ENCODE measurements at regions not wholly inside any gene's neighbourhood (a gene's known extent, or its start where the extent isn't known, plus 50 kb on each side); places are given as distances from the start of the nearest gene placed in this dataset.

- no peak for DNase-seq (ENCODE audit: low read depth, low spot score)
- H3K4me3 ChIP-seq (ENCODE audit: low read length), result no peak overlapping the region
Measured at GRCh38 chr1:18001725-18002124, 105.9 kb upstream of the IGSF21 start.

DNA sequence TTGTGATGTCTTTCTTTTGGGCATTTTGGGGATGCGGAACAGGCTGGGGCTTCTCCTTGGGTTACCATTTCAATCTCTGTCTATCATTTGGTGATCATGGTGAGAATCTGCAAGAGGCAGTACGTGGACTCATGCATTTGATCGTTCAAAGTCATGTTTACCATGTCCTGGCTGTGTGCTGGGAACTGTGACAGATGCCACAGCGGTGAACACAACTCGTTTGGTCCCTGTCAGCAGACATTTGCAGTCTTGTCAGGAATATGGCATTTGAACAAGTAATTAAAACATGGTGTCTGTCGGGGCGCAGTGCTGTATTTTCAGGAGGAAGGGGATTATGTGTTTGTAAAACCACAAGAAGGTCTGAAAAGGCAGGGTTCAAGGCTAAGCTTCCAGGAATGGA lies 103.3 kb upstream of the IGSF21 start:
- DNase-seq (ENCODE audit: low read depth, low spot score), result no peak
- H3K4me3 ChIP-seq (ENCODE audit: low read length), result no peak overlapping the region

- no peak overlapping the region for H3K4me3 ChIP-seq (ENCODE audit: low read length)
- no peak for DNase-seq (ENCODE audit: low read depth, low spot score)
Measured at GRCh38 chr1:18005238-18005637, 102.4 kb upstream of the IGSF21 start.

DNA sequence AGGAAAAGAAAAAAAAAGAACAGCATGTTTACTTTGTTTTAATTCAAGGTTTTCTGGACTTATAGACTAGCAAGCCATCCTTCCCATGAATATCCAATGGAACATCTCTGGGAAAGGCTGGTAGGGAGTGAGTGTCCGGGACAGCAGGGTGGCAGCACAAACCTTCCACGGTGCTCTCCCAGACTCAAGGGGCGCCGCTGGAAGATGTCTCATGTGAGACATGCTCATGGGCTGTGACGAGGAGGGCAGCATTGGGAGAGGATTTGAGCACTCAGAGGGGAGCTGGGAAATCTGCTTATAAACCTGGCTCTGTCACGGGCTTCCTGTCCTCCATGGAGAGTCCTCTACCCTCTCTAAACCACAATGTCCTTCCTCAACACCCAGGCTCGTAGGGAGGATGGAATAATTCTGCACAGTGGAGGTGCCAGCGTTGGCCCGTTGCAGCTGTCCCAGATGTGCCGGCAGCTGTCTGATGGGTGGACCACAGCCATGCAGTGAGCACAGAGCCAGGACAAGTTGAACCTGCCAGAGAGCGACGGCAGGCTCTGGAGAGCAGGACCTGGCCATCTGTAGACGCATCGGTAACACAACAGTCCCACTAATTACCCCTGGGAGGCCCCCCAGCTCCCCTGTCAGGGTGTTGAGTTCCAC lies 100.1 kb upstream of the IGSF21 start:
- no peak overlapping the region for H3K4me3 ChIP-seq (ENCODE audit: low read length)
- no peak for DNase-seq (ENCODE audit: low read depth, low spot score)

DNA sequence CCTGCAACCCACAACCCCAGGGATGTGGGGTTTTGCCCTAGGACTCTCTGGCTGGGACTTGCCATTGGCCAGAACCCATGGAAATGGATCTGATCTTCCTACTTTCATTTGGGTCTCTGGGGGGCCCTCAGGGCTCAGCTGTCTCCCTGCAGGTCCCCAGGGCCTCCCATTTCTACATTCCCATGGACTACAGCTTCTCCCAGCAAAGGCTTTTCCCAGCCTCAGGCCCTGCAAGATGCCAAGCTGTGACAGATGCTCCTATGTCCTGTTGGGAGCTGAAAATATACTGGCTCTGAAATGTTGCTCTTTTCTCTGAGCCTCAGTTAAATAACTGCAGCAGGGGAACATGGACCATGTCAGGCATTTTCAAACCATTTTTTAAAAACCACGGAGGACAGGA lies 99.5 kb upstream of the IGSF21 start:
- H3K4me3 ChIP-seq (ENCODE audit: low read length), result no peak overlapping the region
- DNase-seq (ENCODE audit: low read depth, low spot score), result no peak

GRCh38 chr1:18009055-18009454 lies 98.5 kb upstream of the IGSF21 start:
- H3K4me3 ChIP-seq (ENCODE audit: low read length), result no peak overlapping the region
- no peak for DNase-seq (ENCODE audit: low read depth, low spot score)

GRCh38 chr1:18009478-18009961 lies 98.1 kb upstream of the IGSF21 start:
- no peak for DNase-seq (ENCODE audit: low read depth, low spot score)
- no peak overlapping the region for H3K4me3 ChIP-seq (ENCODE audit: low read length)

GRCh38 chr1:18010408-18010807 lies 97.2 kb upstream of the IGSF21 start:
- no peak for DNase-seq (ENCODE audit: low read depth, low spot score)
- no peak overlapping the region for H3K4me3 ChIP-seq (ENCODE audit: low read length)

- no peak overlapping the region for H3K4me3 ChIP-seq (ENCODE audit: low read length)
- DNase-seq (ENCODE audit: low read depth, low spot score), result no peak
Measured at GRCh38 chr1:18010945-18011344, 96.7 kb upstream of the IGSF21 start.

DNA sequence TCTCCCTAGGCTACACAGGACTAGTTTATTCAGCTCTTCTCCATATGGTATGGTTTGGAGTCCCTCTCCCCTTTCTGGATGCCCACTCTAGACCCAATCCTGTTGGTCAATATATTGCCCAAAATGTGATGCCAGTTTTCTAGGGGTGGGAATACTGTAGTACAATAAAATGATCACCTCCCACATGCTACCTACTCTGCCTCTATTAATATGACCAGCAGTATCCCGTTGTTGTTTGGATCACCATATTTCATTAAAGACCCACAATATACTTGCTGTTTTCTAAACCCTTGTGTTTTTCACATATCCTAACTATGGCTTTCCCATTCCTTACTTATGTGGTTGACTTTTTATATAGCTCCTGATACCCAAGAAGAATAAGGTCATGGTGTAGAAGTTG lies 95.9 kb upstream of the IGSF21 start:
- no peak for DNase-seq (ENCODE audit: low read depth, low spot score)
- no peak overlapping the region for H3K4me3 ChIP-seq (ENCODE audit: low read length)

GRCh38 chr1:18012686-18013085 lies 94.9 kb upstream of the IGSF21 start:
- no peak for DNase-seq (ENCODE audit: low read depth, low spot score)
- no peak overlapping the region for H3K4me3 ChIP-seq (ENCODE audit: low read length)

DNA sequence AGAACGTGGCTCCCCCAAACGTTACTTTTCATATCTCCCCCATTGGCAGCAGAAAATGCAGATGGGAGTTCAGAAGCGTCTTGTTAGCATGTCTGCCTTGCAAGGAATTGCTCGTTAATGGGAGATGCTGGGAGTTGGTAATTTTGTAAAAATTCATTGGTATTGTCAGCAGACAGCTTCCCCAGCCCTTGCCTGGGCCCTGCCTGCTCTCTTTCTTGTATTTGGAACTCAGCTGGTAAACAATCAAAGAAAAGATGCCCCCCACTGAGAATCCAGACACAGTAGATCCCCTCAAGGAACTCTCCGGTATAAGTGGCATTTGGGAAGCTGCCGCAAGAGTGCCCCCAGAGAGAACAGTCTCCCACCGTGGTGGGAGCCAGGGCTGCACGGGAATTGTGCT lies 94.4 kb upstream of the IGSF21 start:
- H3K4me3 ChIP-seq (ENCODE audit: low read length), result no peak overlapping the region

GRCh38 chr1:18015719-18016118 lies 91.9 kb upstream of the IGSF21 start:
- H3K4me3 ChIP-seq (ENCODE audit: low read length), result no peak overlapping the region
- DNase-seq (ENCODE audit: low read depth, low spot score), result no peak

More for the DNA sequence above, 94.4 kb upstream of the IGSF21 start:
- no peak for DNase-seq (ENCODE audit: low read depth, low spot score)

DNA sequence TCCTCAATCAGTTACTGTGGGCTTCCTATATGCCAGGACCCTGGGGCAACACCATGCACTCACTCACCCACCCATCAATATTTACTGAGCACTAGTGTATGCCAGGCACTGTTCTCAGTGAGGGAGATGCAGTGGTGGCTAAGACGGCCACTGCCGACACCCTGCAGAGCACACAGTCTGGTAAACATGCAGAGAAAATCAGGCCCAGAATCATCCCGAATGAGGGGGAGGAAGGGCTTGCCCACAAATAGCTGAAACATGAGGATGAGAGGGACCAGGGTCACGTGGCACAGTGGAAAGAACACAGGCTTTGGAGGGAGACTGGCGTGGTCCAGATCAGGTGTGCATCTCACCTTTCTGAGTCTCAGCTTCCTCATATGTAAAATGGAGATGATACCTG lies 89.2 kb upstream of the IGSF21 start:
- H3K4me3 ChIP-seq (ENCODE audit: low read length), result no peak overlapping the region
- DNase-seq (ENCODE audit: low read depth, low spot score), result no peak

DNA sequence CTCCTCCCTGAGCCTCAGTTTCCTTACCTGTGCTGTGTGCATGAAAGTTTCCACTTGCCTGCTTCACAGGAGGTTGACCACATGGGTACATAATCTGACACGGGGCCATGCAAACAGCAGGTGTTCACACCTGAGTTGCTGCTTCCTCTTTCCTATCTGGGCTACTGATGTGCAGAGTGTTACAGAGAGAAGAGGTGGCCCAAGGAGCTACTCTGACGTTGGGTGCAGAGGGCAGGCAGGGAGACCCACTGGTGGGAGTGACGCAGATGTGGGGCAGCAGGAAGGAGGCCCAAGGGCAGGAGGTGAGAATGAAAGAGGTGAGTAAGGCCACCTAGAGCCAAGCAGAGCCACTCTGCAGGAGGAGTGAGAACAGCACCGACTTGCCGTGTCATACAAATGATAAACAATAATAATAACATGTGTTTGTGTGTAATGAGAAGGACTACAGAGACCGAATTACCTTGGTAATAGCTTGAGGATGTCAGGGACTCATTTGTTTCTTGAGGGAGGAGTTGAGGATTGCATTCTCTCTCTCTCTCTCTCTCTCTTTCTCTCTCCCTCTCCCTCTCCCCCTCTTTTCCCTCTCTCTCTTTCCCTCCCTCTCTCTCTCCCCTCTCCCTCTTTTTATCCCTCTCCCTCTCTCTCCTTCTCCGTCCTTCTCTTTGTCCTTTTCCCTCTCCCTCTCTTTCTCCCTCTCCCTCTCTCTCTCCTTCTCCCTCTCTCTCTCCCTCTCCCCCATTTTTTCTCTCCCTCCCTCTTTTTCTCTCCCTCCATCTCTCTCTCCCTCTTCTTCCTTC lies 87.4 kb upstream of the IGSF21 start:
- H3K4me3 ChIP-seq (ENCODE audit: low read length), result no peak overlapping the region
- DNase-seq (ENCODE audit: low read depth, low spot score), result no peak

DNA sequence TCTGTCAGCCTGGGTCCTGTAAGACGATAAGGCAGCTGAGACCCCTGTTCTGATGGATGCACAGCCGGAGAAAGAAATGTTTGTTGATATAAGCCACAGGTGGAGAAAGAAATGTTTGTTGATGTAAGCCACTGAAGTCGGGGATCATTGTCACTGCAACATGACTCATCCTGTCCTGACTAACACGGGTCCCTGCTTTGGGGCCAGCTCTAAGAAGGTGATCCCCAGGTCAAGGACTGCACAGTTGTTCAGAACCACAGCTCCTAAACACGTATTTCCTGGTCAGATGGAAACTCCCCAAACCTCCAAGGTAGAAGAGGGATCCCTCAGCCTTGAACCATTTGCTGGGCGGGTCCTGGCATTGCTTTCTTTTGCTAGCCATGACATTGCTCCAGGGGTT lies 86.4 kb upstream of the IGSF21 start:
- DNase-seq (ENCODE audit: low read depth, low spot score), result no peak
- H3K4me3 ChIP-seq (ENCODE audit: low read length), result no peak overlapping the region

DNA sequence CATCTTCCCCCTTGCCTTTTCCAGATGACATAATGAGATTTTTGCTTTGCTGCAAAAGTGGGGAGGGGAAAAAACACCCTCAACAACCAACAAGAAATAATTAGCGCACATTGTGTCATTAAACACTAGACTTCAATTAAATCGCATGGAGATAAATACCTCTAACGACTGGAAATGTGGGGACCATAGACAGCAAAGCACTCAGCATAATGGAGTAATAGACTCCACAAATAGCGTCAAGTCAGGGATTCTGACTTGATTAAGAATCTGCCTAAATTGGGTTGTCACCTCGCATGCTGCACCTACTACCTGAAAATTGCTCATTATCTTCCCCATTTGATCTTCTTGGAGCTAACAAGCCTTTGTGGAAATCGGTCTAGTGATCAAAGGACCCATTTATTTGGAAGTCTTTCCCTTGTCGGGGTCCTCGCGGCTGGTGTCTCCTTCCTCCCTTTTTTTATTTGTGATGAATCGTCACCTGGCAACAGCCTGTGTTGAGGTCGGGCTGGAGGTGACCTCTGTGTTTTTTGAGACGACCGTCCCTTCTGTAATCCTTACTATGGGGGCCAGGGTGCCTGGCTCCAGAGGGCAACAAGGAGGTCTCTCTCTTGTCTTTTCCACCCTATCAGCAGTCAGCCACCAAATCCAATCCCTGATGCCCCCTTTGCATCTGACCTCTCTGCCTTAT lies 75.3 kb upstream of the IGSF21 start:
- no peak overlapping the region for H3K4me3 ChIP-seq (ENCODE audit: low read length)
- no peak for DNase-seq (ENCODE audit: low read depth, low spot score)

DNA sequence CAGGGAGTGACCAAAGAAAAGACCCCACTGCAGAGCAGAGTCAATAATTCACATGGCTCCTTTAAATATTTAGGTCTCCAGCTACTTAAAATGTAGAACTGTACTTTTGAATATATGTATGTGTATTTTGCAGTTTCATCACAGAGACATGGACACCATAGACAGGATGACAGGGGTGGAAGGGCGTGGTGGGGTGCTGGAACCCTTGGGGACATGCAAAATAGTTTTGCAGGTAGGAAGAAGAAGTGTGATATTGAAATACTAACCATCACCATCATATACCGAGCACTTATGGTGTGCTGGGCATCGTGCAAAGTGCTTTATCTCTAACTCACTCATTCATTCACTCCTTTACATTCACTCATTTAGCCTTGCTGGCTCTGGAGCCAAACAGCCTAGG lies 72.5 kb upstream of the IGSF21 start:
- no peak for DNase-seq (ENCODE audit: low read depth, low spot score)
- H3K4me3 ChIP-seq (ENCODE audit: low read length), result no peak overlapping the region

GRCh38 chr1:18037651-18038050 lies 69.9 kb upstream of the IGSF21 start:
- peak; percentile 53 for DNase-seq (ENCODE audit: low read depth, low spot score)
- H3K4me3 ChIP-seq (ENCODE audit: low read length), result no peak overlapping the region

DNA sequence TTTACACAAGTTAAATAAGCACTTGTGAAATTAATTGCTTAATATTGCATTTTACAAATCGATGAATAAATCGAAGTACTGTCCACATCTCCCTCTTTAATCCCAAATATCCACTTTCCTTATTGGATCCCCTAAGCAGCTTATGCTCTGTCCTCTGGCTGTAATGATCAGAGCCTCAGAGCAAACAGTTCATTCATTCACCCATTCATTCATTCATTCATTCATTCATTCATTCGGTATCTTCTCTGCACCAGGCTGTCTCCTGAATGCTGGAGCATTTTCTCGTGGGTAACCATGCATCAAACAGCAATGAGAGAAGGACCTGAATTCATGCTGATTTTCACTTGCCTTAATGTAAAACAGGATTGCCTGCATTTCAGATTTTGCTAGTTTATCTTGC lies 69.5 kb upstream of the IGSF21 start:
- no peak for DNase-seq (ENCODE audit: low read depth, low spot score)
- H3K4me3 ChIP-seq (ENCODE audit: low read length), result no peak overlapping the region

Measured in Jurkat, Clone E6-1 (cell line).